Naive thymus-derived CD4-positive, alpha-beta T cell (primary cell): ENCODE measurements at regions not wholly inside any gene's neighbourhood (a gene's known extent, or its start where the extent isn't known, plus 50 kb on each side); places are given as distances from the start of the nearest gene placed in this dataset.

Experiments used
- ATAC-seq: fragments of 150-1000 bp; cut with Tn5 transposase; 2 replicates; pipeline ENCODE4 v1.10.0; 2021; ENCODE audit warnings: mild to moderate bottlenecking, moderate library complexity
- CTCF ChIA-PET: fragments of 350-600 bp; sonication (Branson Sonifier 250); formaldehyde crosslinking; loops from one replicate; lab custom pipeline; 2021; ENCODE audit warnings: antibody characterized with exemption; lab: Charles Lee
- POLR2A ChIA-PET: fragments of 350-600 bp; sonication (Branson Sonifier 250); formaldehyde crosslinking; loops from one replicate; lab custom pipeline; 2021; ENCODE audit warnings: antibody characterized with exemption, inconsistent platforms; lab: Charles Lee
- DNase-seq, 9 donors: peaks; one replicate each; pipeline versions ENCODE4 v3.0.0 to v3.0.0-alpha.2; 2020 to 2022; ENCODE audit warnings: mixed read lengths in 1 of 9
- H3K27ac ChIP-seq: one replicate; pipeline ENCODE4 v1.7.0; 2013; ENCODE audit warnings: mild to moderate bottlenecking, low read depth, low read length, moderate library complexity
- H3K27me3 ChIP-seq, 2 donors: one replicate each; pipeline ENCODE4 v1.7.0; 2013; ENCODE audit warnings: low read length in 2 of 2, mild to moderate bottlenecking in 2 of 2, moderate library complexity in 2 of 2; ENCODE audit not compliant: control insufficient read depth in 2 of 2, insufficient read depth in 2 of 2
- H3K36me3 ChIP-seq, 3 experiments: 1 replicate in 2 of 3; 2 replicates in 1 of 3; pipeline ENCODE4 v1.7.0; 2013; ENCODE audit warnings: low read length in 3 of 3, mild to moderate bottlenecking in 3 of 3, moderate library complexity in 1 of 3; ENCODE audit not compliant: insufficient read depth in 3 of 3, control insufficient read depth in 2 of 3
- H3K4me1 ChIP-seq, 2 donors: one replicate each; pipeline ENCODE4 v1.7.0; 2013; ENCODE audit warnings: low read length in 2 of 2, mild to moderate bottlenecking in 2 of 2, moderate library complexity in 1 of 2; ENCODE audit not compliant: control insufficient read depth in 2 of 2, insufficient read depth in 2 of 2
- H3K4me3 ChIP-seq: 2 replicates; pipeline ENCODE4 v1.7.0; 2013; ENCODE audit warnings: mild to moderate bottlenecking, low read length
- H3K9me3 ChIP-seq, 3 experiments: 1 replicate in 2 of 3; 2 replicates in 1 of 3; pipeline ENCODE4 v1.7.0; 2013; ENCODE audit warnings: low read length in 3 of 3; ENCODE audit not compliant: control insufficient read depth in 2 of 3
- H3K27ac Mint-ChIP-seq, 9 donors: one replicate each; pipeline ENCODE4 v1.8.0; 2020 to 2022; ENCODE audit warnings: mixed read lengths in 9 of 9, mild to moderate bottlenecking in 8 of 9, moderate library complexity in 5 of 9, inconsistent platforms in 2 of 9
- H3K27me3 Mint-ChIP-seq, 5 donors: one replicate each; pipeline ENCODE4 v1.8.0; 2021 to 2022; ENCODE audit warnings: mixed read lengths in 5 of 5, mild to moderate bottlenecking in 1 of 5
- H3K36me3 Mint-ChIP-seq, 5 donors: one replicate each; pipeline ENCODE4 v1.8.0; 2020 to 2022; ENCODE audit warnings: mixed read lengths in 5 of 5, mild to moderate bottlenecking in 3 of 5, inconsistent platforms in 1 of 5
- H3K4me1 Mint-ChIP-seq, 7 donors: one replicate each; pipeline ENCODE4 v1.8.0; 2020 to 2022; ENCODE audit warnings: mixed read lengths in 7 of 7, mild to moderate bottlenecking in 3 of 7, inconsistent platforms in 1 of 7
- H3K4me3 Mint-ChIP-seq, 10 donors: one replicate each; pipeline ENCODE4 v1.8.0; 2020 to 2022; ENCODE audit warnings: mild to moderate bottlenecking in 10 of 10, mixed read lengths in 10 of 10, moderate library complexity in 6 of 10, inconsistent platforms in 2 of 10
- H3K9me3 Mint-ChIP-seq, 11 donors: one replicate each; pipeline ENCODE4 v1.8.0; 2020 to 2022; ENCODE audit warnings: mixed read lengths in 11 of 11, mild to moderate bottlenecking in 4 of 11, inconsistent platforms in 1 of 11, moderate library complexity in 1 of 11
- intact Hi-C, 2 donors: fragments of 100-400 bp; cut with micrococcal nuclease; formaldehyde crosslinking; loops; one replicate each; pipeline ENCODE4 v1.15.1; 2023

DNA sequence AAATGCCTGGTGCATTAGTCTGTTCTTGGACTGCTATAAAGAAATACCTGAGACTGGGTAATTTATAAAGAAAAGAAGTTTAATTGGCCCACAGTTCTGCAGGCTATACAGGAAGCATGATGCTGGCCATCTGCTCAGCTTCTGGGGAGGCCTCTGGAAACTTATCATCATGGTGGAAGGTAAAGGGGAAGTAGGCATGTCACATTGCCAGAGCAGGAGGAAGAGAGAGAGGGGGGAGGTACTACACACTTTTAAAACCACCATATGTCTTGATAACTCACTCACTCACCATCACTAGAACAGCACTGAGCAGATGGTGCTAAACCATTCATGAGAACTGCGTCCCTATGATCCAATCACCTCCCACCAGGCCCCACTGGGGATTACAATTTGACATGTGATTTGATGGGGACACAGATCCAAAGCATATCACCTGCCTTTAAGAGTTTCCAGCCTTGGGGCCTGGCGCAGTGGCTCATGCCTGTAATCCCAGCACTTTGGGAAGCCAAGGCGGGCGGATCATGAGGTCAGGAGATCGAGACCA lies 219.0 kb downstream of the KATNAL1 start:
- H3K27me3 ChIP-seq, result no peaks in the 10 kb centered on the region
- H3K9me3 ChIP-seq, result no peaks in the 10 kb centered on the region
- intact Hi-C loops, result no loop called here
- no peak for DNase-seq
- H3K27ac ChIP-seq, result no peak overlapping the region
- no peaks in the 10 kb centered on the region for H3K4me1 ChIP-seq
- no peak overlapping the region for H3K4me3 ChIP-seq
- no peaks in the 10 kb centered on the region for H3K9me3 Mint-ChIP-seq
- H3K4me3 Mint-ChIP-seq, result no peak overlapping the region
- no peak overlapping the region for H3K27ac Mint-ChIP-seq
- no peaks in the 10 kb centered on the region for H3K36me3 ChIP-seq
- no peaks in the 10 kb centered on the region for H3K36me3 Mint-ChIP-seq
- ChIA-PET CTCF (no interaction called here), POLR2A (interaction anchor here (0.6 kb wide), 1 partner anchor 24 kb away, joined by 3 read pairs; no protein-coding TSS in a partner anchor)
- ATAC-seq, result peak; percentile 36
- no peaks in the 10 kb centered on the region for H3K4me1 Mint-ChIP-seq
- H3K27me3 Mint-ChIP-seq, result peaks cover 0 to 24% (median 0%) of the 10 kb centered on the region in 5 donors

DNA sequence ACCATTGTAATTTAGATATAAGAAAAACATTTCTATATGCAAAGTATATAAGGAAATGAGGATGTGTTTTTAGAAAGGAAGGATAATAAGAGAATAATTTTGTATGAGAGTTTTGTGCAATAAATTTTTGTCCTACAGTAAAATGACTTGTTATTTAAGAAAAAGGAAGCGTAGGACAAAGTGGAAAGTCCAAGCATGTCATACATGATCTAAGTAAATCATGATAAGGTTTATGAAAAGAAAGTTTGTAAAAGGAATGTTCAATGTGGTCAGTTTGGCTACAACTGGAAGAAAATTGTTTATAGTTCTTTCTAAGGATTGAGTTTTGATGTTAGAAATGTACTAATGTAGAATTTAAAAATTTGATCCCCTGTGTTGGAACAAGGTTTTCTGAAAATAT lies 222.3 kb downstream of the KATNAL1 start:
- no peaks in the 10 kb centered on the region for H3K4me1 ChIP-seq
- DNase-seq (no peak), ATAC-seq (no peak)
- no peak overlapping the region for H3K4me3 ChIP-seq
- Mint-ChIP-seq H3K4me1 (no peaks in the 10 kb centered on the region), H3K36me3 (no peaks in the 10 kb centered on the region), H3K9me3 (peaks cover 0 to 4% (median 0%) of the 10 kb centered on the region in 11 donors), H3K4me3 (no peak overlapping the region), H3K27ac (no peak overlapping the region), H3K27me3 (peaks cover 0 to 33% (median 0%) of the 10 kb centered on the region in 5 donors)
- ChIA-PET CTCF (no interaction called here), POLR2A (interaction anchor here (0.6 to 1.1 kb wide), 2 partner anchors 97 to 238 kb away, joined by 3 read pairs; no protein-coding TSS in a partner anchor)
- H3K36me3 ChIP-seq, result no peaks in the 10 kb centered on the region
- H3K27me3 ChIP-seq, result no peaks in the 10 kb centered on the region
- H3K9me3 ChIP-seq, result no peaks in the 10 kb centered on the region
- no peak overlapping the region for H3K27ac ChIP-seq
- intact Hi-C loops, result no loop called here

DNA sequence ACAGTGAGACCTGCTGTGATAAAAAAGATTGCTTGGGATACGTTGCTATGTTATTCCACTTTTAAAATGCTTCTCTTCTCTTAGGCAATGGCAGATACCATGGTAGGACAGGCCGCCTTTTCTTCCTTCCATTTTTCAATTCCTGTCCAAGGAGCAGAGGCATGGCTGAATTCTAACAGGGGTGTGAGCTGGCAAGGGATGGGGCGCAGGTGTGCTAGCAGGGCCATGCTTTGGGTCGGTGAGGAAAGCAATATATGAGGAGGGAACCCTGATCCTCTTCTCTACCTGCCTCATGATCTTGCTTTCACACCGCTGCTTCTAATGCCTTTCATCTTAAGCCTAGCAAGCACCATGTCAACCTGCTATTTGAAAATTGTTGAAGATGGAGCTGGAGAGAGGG lies 225.0 kb downstream of the KATNAL1 start:
- POLR2A ChIA-PET, result no interaction called here
- Mint-ChIP-seq H3K27ac (no peak overlapping the region), H3K4me1 (no peaks in the 10 kb centered on the region)

GRCh38 chr13:30081331-30081730 lies 226.0 kb downstream of the KATNAL1 start:
- no peaks in the 10 kb centered on the region for H3K36me3 Mint-ChIP-seq
- no peak for ATAC-seq
- peaks cover 0 to 4% (median 0%) of the 10 kb centered on the region in 11 donors for H3K9me3 Mint-ChIP-seq
- no peaks in the 10 kb centered on the region for H3K36me3 ChIP-seq
- no peak overlapping the region for H3K4me3 ChIP-seq
- peaks cover 0 to 29% (median 0%) of the 10 kb centered on the region in 5 donors for H3K27me3 Mint-ChIP-seq
- H3K4me1 ChIP-seq, result no peaks in the 10 kb centered on the region
- DNase-seq, result no peak
- H3K27ac ChIP-seq, result no peak overlapping the region
- CTCF ChIA-PET, result no interaction called here
- no peaks in the 10 kb centered on the region for H3K9me3 ChIP-seq
- intact Hi-C loops, result no loop called here
- POLR2A ChIA-PET, result no interaction called here
- no peaks in the 10 kb centered on the region for H3K4me1 Mint-ChIP-seq
- H3K27ac Mint-ChIP-seq, result peak overlapping the region in 1 of 9 donors; percentile 49
- H3K27me3 ChIP-seq, result no peaks in the 10 kb centered on the region
- H3K4me3 Mint-ChIP-seq, result no peak overlapping the region

More for the DNA sequence above, 225.0 kb downstream of the KATNAL1 start:
- Mint-ChIP-seq H3K36me3 (no peaks in the 10 kb centered on the region), H3K4me3 (no peak overlapping the region), H3K9me3 (peaks cover 0 to 4% (median 0%) of the 10 kb centered on the region in 11 donors), H3K27me3 (peaks cover 0 to 34% (median 0%) of the 10 kb centered on the region in 5 donors)
- H3K4me1 ChIP-seq, result no peaks in the 10 kb centered on the region
- no peak overlapping the region for H3K27ac ChIP-seq
- H3K9me3 ChIP-seq, result no peaks in the 10 kb centered on the region
- intact Hi-C loops, result no loop called here
- H3K4me3 ChIP-seq, result no peak overlapping the region
- no peaks in the 10 kb centered on the region for H3K36me3 ChIP-seq
- CTCF ChIA-PET, result no interaction called here
- H3K27me3 ChIP-seq, result no peaks in the 10 kb centered on the region
- ATAC-seq, result no peak
- no peak for DNase-seq

GRCh38 chr13:30079501-30079900 lies 227.8 kb downstream of the KATNAL1 start:
- H3K36me3 ChIP-seq, result no peaks in the 10 kb centered on the region
- ATAC-seq (no peak), DNase-seq (no peak)
- Mint-ChIP-seq H3K4me1 (no peaks in the 10 kb centered on the region), H3K36me3 (no peaks in the 10 kb centered on the region), H3K27me3 (peaks cover 0 to 21% (median 0%) of the 10 kb centered on the region in 5 donors), H3K27ac (no peak overlapping the region), H3K9me3 (peaks cover 0 to 4% (median 0%) of the 10 kb centered on the region in 11 donors), H3K4me3 (no peak overlapping the region)
- ChIA-PET POLR2A (no interaction called here), CTCF (no interaction called here)
- no peak overlapping the region for H3K4me3 ChIP-seq
- H3K9me3 ChIP-seq, result no peaks in the 10 kb centered on the region
- H3K27ac ChIP-seq, result no peak overlapping the region
- intact Hi-C loops, result no loop called here
- H3K4me1 ChIP-seq, result no peaks in the 10 kb centered on the region
- H3K27me3 ChIP-seq, result no peaks in the 10 kb centered on the region

GRCh38 chr13:30078059-30078458 lies 227.6 kb upstream of the UBL3 start:
- intact Hi-C loops, result no loop called here
- H3K9me3 Mint-ChIP-seq, result peaks cover 0 to 4% (median 0%) of the 10 kb centered on the region in 11 donors
- CTCF ChIA-PET, result interaction anchor here (1.0 kb wide), 1 partner anchor 38 kb away, joined by 3 read pairs; no protein-coding TSS in a partner anchor
- H3K27ac Mint-ChIP-seq, result no peak overlapping the region
- H3K4me1 Mint-ChIP-seq, result no peaks in the 10 kb centered on the region
- Histone ChIP-seq H3K27ac (no peak overlapping the region), H3K27me3 (no peaks in the 10 kb centered on the region), H3K4me1 (no peaks in the 10 kb centered on the region), H3K9me3 (no peaks in the 10 kb centered on the region), H3K4me3 (no peak overlapping the region), H3K36me3 (no peaks in the 10 kb centered on the region)
- peaks cover 0 to 10% (median 0%) of the 10 kb centered on the region in 5 donors for H3K27me3 Mint-ChIP-seq
- DNase-seq, result no peak
- no peak overlapping the region for H3K4me3 Mint-ChIP-seq
- ATAC-seq, result no peak
- POLR2A ChIA-PET, result no interaction called here
- no peaks in the 10 kb centered on the region for H3K36me3 Mint-ChIP-seq

- H3K36me3 Mint-ChIP-seq, result no peaks in the 10 kb centered on the region
- no peaks in the 10 kb centered on the region for H3K36me3 ChIP-seq
- ATAC-seq (no peak), DNase-seq (no peak)
- peak overlapping the region in 1 of 9 donors; percentile 55 for H3K27ac Mint-ChIP-seq
- H3K27ac ChIP-seq, result no peak overlapping the region
- peaks cover 0 to 4% (median 0%) of the 10 kb centered on the region in 11 donors for H3K9me3 Mint-ChIP-seq
- H3K4me1 Mint-ChIP-seq, result no peaks in the 10 kb centered on the region
- no peak overlapping the region for H3K4me3 Mint-ChIP-seq
- no peaks in the 10 kb centered on the region for H3K9me3 ChIP-seq
- no peaks in the 10 kb centered on the region for H3K27me3 ChIP-seq
- H3K4me3 ChIP-seq, result no peak overlapping the region
- ChIA-PET POLR2A (no interaction called here), CTCF (no interaction called here)
- no peaks in the 10 kb centered on the region for H3K4me1 ChIP-seq
- H3K27me3 Mint-ChIP-seq, result peaks cover 0 to 5% (median 0%) of the 10 kb centered on the region in 5 donors
- intact Hi-C loops, result no loop called here
Observed at GRCh38 chr13:30077240-30077735, 226.9 kb upstream of the UBL3 start.
